Type B pancreatic cell (in vitro differentiated cells): ENCODE measurements at regions not wholly inside any gene's neighbourhood (a gene's known extent, or its start where the extent isn't known, plus 50 kb on each side); places are given as distances from the start of the nearest gene placed in this dataset.

ENCODE experiments used
- DNase-seq: peaks from one replicate; pipeline ENCODE4 v3.0.0; 2021; ENCODE audit warnings: mixed read lengths; ENCODE audit not compliant: unreplicated experiment; ENCODE audit errors: extremely low spot score
- H3K27ac Mint-ChIP-seq: 2 replicates; pipeline ENCODE4 v1.8.0; 2021; ENCODE audit warnings: mild to moderate bottlenecking, mixed read lengths
- H3K27me3 Mint-ChIP-seq: 2 replicates; pipeline ENCODE4 v1.8.0; 2021; ENCODE audit warnings: mixed read lengths
- H3K36me3 Mint-ChIP-seq: 2 replicates; pipeline ENCODE4 v1.8.0; 2021; ENCODE audit warnings: mixed read lengths
- H3K4me1 Mint-ChIP-seq: one replicate; pipeline ENCODE4 v1.8.0; 2021; ENCODE audit warnings: mixed read lengths; ENCODE audit not compliant: unreplicated experiment
- H3K4me3 Mint-ChIP-seq: 2 replicates; pipeline ENCODE4 v1.8.0; 2021; ENCODE audit warnings: mild to moderate bottlenecking, mixed read lengths
- H3K9me3 Mint-ChIP-seq: 2 replicates; pipeline ENCODE4 v1.8.0; 2021; ENCODE audit warnings: mixed read lengths
- TF ChIP-seq, protein P1 (sequence below): fragments of 200-600 bp; sonication (generic); conservative IDR thresholded peaks from 2 replicates; pipeline ENCODE4 v1.5.0; 2021; ENCODE audit warnings: antibody characterized with exemption, mild to moderate bottlenecking

DNA sequence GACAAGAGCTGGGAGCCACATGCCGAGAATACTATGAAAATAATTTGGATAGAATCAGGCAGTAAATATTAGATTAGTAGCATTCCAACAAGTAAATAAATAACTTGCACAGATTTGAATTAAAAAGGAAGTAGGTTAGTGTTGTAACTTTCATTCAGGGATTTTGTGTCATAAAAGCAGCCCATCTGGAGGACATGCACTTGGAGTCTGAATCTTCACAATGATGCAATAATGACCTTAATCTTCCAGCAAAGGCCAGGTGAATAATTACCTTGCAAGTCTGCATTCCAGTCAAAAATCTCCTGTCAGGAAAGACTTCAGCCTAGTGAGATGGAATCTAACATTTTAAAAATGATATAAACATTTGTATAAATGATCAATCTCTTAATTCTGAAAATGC is 518.1 kb downstream of the KCNJ2 start:
- H3K27me3 Mint-ChIP-seq, result no peaks in the 10 kb centered on the region
- H3K9me3 Mint-ChIP-seq, result peaks cover 15% of the 10 kb centered on the region
- no peaks in the 10 kb centered on the region for H3K36me3 Mint-ChIP-seq
- DNase-seq, result no peak
- no peaks in the 10 kb centered on the region for H3K4me1 Mint-ChIP-seq
- H3K27ac Mint-ChIP-seq, result peak overlapping the region; percentile 18
- no peak overlapping the region for H3K4me3 Mint-ChIP-seq
- TF ChIP-seq, protein P1, sequence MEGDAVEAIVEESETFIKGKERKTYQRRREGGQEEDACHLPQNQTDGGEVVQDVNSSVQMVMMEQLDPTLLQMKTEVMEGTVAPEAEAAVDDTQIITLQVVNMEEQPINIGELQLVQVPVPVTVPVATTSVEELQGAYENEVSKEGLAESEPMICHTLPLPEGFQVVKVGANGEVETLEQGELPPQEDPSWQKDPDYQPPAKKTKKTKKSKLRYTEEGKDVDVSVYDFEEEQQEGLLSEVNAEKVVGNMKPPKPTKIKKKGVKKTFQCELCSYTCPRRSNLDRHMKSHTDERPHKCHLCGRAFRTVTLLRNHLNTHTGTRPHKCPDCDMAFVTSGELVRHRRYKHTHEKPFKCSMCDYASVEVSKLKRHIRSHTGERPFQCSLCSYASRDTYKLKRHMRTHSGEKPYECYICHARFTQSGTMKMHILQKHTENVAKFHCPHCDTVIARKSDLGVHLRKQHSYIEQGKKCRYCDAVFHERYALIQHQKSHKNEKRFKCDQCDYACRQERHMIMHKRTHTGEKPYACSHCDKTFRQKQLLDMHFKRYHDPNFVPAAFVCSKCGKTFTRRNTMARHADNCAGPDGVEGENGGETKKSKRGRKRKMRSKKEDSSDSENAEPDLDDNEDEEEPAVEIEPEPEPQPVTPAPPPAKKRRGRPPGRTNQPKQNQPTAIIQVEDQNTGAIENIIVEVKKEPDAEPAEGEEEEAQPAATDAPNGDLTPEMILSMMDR, result no peak

- Mint-ChIP-seq H3K4me1 (no peaks in the 10 kb centered on the region), H3K4me3 (no peak overlapping the region), H3K9me3 (peaks cover 5% of the 10 kb centered on the region), H3K36me3 (no peaks in the 10 kb centered on the region), H3K27ac (no peak overlapping the region), H3K27me3 (no peaks in the 10 kb centered on the region)
- TF ChIP-seq, protein P1, result no peak
- DNase-seq, result no peak
Measured at GRCh38 chr17:70691150-70691549, 521.8 kb downstream of the KCNJ2 start.

- Mint-ChIP-seq H3K27ac (no peak overlapping the region), H3K27me3 (no peaks in the 10 kb centered on the region), H3K4me3 (no peak overlapping the region), H3K4me1 (peaks cover 6% of the 10 kb centered on the region), H3K9me3 (no peaks in the 10 kb centered on the region), H3K36me3 (no peaks in the 10 kb centered on the region)
- TF ChIP-seq, protein P1, result no peak
- DNase-seq, result no peak
Measured at GRCh38 chr17:70699408-70699807, 530.1 kb downstream of the KCNJ2 start.

DNA sequence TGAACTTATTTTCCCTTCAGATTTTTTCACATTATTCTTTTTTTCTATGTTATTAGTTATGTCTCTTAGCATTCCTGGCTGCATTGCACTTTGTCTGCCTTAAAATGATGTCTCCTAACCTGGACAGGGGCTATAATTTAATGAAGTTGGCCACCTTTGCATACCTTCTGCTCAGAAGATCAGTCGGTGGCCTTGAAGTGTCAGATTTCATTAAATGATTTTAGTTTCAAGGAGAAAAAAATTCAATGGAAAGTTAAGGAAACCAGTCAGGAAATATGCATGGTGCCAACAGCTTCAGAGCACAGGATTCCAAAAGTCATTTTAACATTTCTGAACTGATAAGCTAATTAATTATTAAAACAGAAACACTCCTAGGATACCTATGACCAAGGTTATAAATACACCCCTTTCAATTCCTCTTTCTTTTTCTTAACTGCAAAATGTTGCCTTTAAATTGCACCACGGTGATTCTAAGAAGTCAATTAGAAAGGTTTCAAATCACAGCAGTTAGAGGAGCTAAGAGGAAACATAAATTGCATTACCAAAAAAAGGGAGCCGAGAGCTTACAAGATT is 533.4 kb downstream of the KCNJ2 start:
- no peak overlapping the region for H3K27ac Mint-ChIP-seq
- no peaks in the 10 kb centered on the region for H3K27me3 Mint-ChIP-seq
- H3K4me1 Mint-ChIP-seq, result peaks cover 6% of the 10 kb centered on the region
- no peaks in the 10 kb centered on the region for H3K36me3 Mint-ChIP-seq
- no peak overlapping the region for H3K4me3 Mint-ChIP-seq
- TF ChIP-seq, protein P1, result no peak
- no peak for DNase-seq
- H3K9me3 Mint-ChIP-seq, result no peaks in the 10 kb centered on the region

GRCh38 chr17:70709596-70709995 is 540.3 kb downstream of the KCNJ2 start:
- H3K9me3 Mint-ChIP-seq, result no peaks in the 10 kb centered on the region
- no peak overlapping the region for H3K4me3 Mint-ChIP-seq
- H3K27ac Mint-ChIP-seq, result no peak overlapping the region
- H3K27me3 Mint-ChIP-seq, result no peaks in the 10 kb centered on the region
- no peak for DNase-seq
- TF ChIP-seq, protein P1, result no peak
- H3K4me1 Mint-ChIP-seq, result no peaks in the 10 kb centered on the region
- H3K36me3 Mint-ChIP-seq, result no peaks in the 10 kb centered on the region

DNA sequence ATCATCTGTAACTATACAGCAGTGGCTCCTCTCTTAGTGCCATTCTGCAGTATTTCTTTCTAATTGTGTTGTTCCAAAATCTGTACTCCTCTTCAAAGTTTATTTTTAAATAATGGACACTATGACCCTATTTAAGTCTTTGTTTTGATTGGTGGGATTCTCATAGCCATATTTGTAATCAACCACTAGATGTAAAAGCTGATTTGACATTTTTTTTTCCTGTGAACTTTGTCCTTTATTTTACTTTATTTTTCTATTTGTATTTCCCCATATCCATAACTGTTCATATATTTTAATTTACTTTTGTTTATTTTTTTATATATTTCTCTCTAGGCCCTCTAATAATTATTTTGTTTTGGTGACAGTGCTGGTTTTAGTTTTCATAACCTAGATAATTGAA is 544.4 kb downstream of the KCNJ2 start:
- TF ChIP-seq, protein P1, result no peak

More for the DNA sequence above, 544.4 kb downstream of the KCNJ2 start:
- DNase-seq, result no peak
- Mint-ChIP-seq H3K9me3 (no peaks in the 10 kb centered on the region), H3K4me1 (no peaks in the 10 kb centered on the region), H3K27me3 (peaks cover 5% of the 10 kb centered on the region), H3K27ac (no peak overlapping the region), H3K4me3 (no peak overlapping the region), H3K36me3 (no peaks in the 10 kb centered on the region)
